HEK293 (cell line): ENCODE measurements at regions not wholly inside any gene's neighbourhood (a gene's known extent, or its start where the extent isn't known, plus 50 kb on each side); places are given as distances from the start of the nearest gene placed in this dataset.

Experiments used
- CTCF ChIA-PET: fragments of 350-600 bp; formaldehyde crosslinking; extraction: SDS; loops from one replicate; lab custom pipeline; 2021; ENCODE audit warnings: antibody characterized with exemption; lab: Yijun Ruan, JAX
- POLR2A ChIA-PET: fragments of 300-600 bp; formaldehyde crosslinking; extraction: SDS; loops from one replicate; lab custom pipeline; 2020; ENCODE audit warnings: antibody characterized with exemption, inconsistent platforms; lab: Yijun Ruan, JAX
- H3K27ac ChIP-seq: fragments of 200-500 bp; sonication (Bioruptor generic); 2 replicates; pipeline ENCODE4 v1.5.1; 2014; ENCODE audit warnings: low read depth, low read length, control low read depth, inconsistent platforms; ENCODE audit errors: extremely low read depth
- H3K36me3 ChIP-seq, 2 experiments: fragments of 200-500 bp in 1 of 2; sonication (Bioruptor generic) in 1 of 2; 1 replicate in 1 of 2; 2 replicates in 1 of 2; pipeline ENCODE4 v1.5.1; 2014 to 2017; ENCODE audit warnings: inconsistent platforms in 2 of 2, low read length in 2 of 2; ENCODE audit not compliant: control insufficient read depth in 2 of 2, insufficient read depth in 1 of 2
- H3K4me1 ChIP-seq: fragments of 200-500 bp; sonication (Bioruptor generic); 2 replicates; pipeline ENCODE4 v1.5.1; 2014; ENCODE audit warnings: mild to moderate bottlenecking, low read length, inconsistent platforms; ENCODE audit not compliant: control insufficient read depth, insufficient read depth
- H3K4me3 ChIP-seq: 2 replicates; pipeline ENCODE4 v1.5.1; 2011; ENCODE audit warnings: low read depth, mild to moderate bottlenecking, control low read depth, low read length, moderate library complexity
- H3K9me3 ChIP-seq: fragments of 200-500 bp; sonication (Bioruptor generic); 2 replicates; pipeline ENCODE4 v1.5.1; 2014; ENCODE audit warnings: low read depth, low read length, inconsistent platforms; ENCODE audit not compliant: control insufficient read depth, insufficient read depth
- GLI4 ChIP-seq: fragments of 450-650 bp; formaldehyde crosslinking; IDR thresholded peaks from 2 replicates; pipeline ENCODE4 v1.5.1; 2016; ENCODE audit warnings: missing biosample characterization, missing genetic modification characterization
- SALL2 ChIP-seq: fragments of 450-650 bp; formaldehyde crosslinking; IDR thresholded peaks from 2 replicates; pipeline ENCODE4 v1.5.0; 2017; ENCODE audit warnings: missing biosample characterization, mild to moderate bottlenecking, missing genetic modification characterization, borderline replicate concordance
- ZFHX2 ChIP-seq: fragments of 450-650 bp; formaldehyde crosslinking; conservative IDR thresholded peaks from 2 replicates; pipeline ENCODE4 v1.5.1; 2016; ENCODE audit warnings: missing biosample characterization, missing genetic modification characterization
- ZNF114 ChIP-seq: fragments of 450-650 bp; formaldehyde crosslinking; IDR thresholded peaks from 2 replicates; pipeline ENCODE4 v1.5.0; 2017; ENCODE audit warnings: missing biosample characterization, missing genetic modification characterization
- ZNF148 ChIP-seq: fragments of 450-650 bp; formaldehyde crosslinking; IDR thresholded peaks from 2 replicates; pipeline ENCODE4 v1.5.0; 2017; ENCODE audit warnings: missing biosample characterization, missing genetic modification characterization, borderline replicate concordance
- ZNF221 ChIP-seq: fragments of 450-650 bp; formaldehyde crosslinking; IDR thresholded peaks from 2 replicates; pipeline ENCODE4 v1.5.1; 2017; ENCODE audit warnings: missing biosample characterization, missing genetic modification characterization, borderline replicate concordance
- ZNF280D ChIP-seq: fragments of 450-650 bp; formaldehyde crosslinking; IDR thresholded peaks from 2 replicates; pipeline ENCODE4 v1.5.1; 2016; ENCODE audit warnings: missing biosample characterization, missing genetic modification characterization
- ZNF37A ChIP-seq: fragments of 450-650 bp; IDR thresholded peaks from 2 replicates; pipeline ENCODE4 v1.5.1; 2018; ENCODE audit warnings: missing biosample characterization, missing genetic modification characterization
- ZNF398 ChIP-seq: fragments of 450-650 bp; formaldehyde crosslinking; IDR thresholded peaks from 2 replicates; pipeline ENCODE4 v1.5.1; 2017; ENCODE audit warnings: missing biosample characterization, missing genetic modification characterization
- ZNF514 ChIP-seq: fragments of 450-650 bp; formaldehyde crosslinking; IDR thresholded peaks from 2 replicates; pipeline ENCODE4 v1.5.1; 2016; ENCODE audit warnings: missing biosample characterization, missing genetic modification characterization
- ZNF521 ChIP-seq: fragments of 450-650 bp; formaldehyde crosslinking; IDR thresholded peaks from 2 replicates; pipeline ENCODE4 v1.5.1; 2017; ENCODE audit warnings: missing biosample characterization, mild to moderate bottlenecking, missing genetic modification characterization
- ZNF548 ChIP-seq: fragments of 450-650 bp; formaldehyde crosslinking; IDR thresholded peaks from 2 replicates; pipeline ENCODE4 v1.5.1; 2016; ENCODE audit warnings: missing biosample characterization, missing genetic modification characterization
- ZNF571 ChIP-seq: fragments of 450-650 bp; formaldehyde crosslinking; IDR thresholded peaks from 2 replicates; pipeline ENCODE4 v1.5.0; 2017; ENCODE audit warnings: missing biosample characterization, missing genetic modification characterization
- ZNF658 ChIP-seq: fragments of 450-650 bp; formaldehyde crosslinking; IDR thresholded peaks from 2 replicates; pipeline ENCODE4; 2016; ENCODE audit warnings: missing biosample characterization, missing genetic modification characterization
- ZNF660 ChIP-seq: fragments of 450-650 bp; IDR thresholded peaks from 2 replicates; pipeline ENCODE4 v1.5.1; 2018; ENCODE audit warnings: missing biosample characterization, mild to moderate bottlenecking, missing genetic modification characterization
- ZNF707 ChIP-seq: fragments of 450-650 bp; formaldehyde crosslinking; IDR thresholded peaks from 2 replicates; pipeline ENCODE4 v1.5.1; 2016; ENCODE audit warnings: missing biosample characterization, missing genetic modification characterization
- TF ChIP-seq, protein P1 (sequence below): fragments of 450-650 bp; formaldehyde crosslinking; IDR thresholded peaks from 2 replicates; pipeline ENCODE4 v1.5.1; 2017; ENCODE audit warnings: missing biosample characterization, mild to moderate bottlenecking, missing genetic modification characterization, moderate library complexity
- TF ChIP-seq, protein P2 (sequence below): fragments of 450-650 bp; formaldehyde crosslinking; IDR thresholded peaks from 2 replicates; pipeline ENCODE4 v1.5.1; 2016; ENCODE audit warnings: missing biosample characterization, missing genetic modification characterization

GRCh38 chr16:86165479-86165878 is 266.5 kb downstream of the IRF8 start:
- Histone ChIP-seq H3K27ac (no peak overlapping the region), H3K36me3 (no peaks in the 10 kb centered on the region), H3K4me1 (no peaks in the 10 kb centered on the region), H3K9me3 (no peaks in the 10 kb centered on the region), H3K4me3 (no peak overlapping the region)
- ChIA-PET POLR2A (no interaction called here), CTCF (no interaction called here)
- TF ChIP-seq ZNF114 (tag by site-specific recombination) (no peak), ZNF707 (peak; percentile 88)

DNA sequence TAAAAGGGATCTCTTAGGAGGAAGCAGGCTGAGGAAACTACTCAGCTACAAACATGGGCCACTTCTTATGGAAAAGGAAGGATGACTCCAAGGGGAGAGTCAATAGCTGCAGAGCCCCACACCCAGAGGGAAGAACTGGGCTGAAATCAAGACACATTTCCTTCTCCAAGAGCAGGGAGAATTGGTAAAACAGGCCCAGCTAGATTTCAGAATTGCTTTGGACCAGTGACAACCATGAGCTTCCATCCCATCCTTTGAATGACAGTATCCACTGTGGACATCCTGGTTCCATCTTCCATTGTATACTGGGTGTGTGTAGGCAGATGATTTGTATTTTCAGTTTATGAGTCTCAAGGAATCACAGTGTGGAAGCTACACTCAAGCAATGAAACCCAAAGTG is 267.5 kb downstream of the IRF8 start:
- POLR2A ChIA-PET, result interaction anchor here (0.5 kb wide), 1 partner anchor 965 kb away, joined by 3 read pairs; no protein-coding TSS in a partner anchor
- Histone ChIP-seq H3K27ac (no peak overlapping the region), H3K4me1 (no peaks in the 10 kb centered on the region), H3K9me3 (no peaks in the 10 kb centered on the region), H3K36me3 (no peaks in the 10 kb centered on the region), H3K4me3 (no peak overlapping the region)
- CTCF ChIA-PET, result interaction anchor here (1.0 kb wide), 1 partner anchor 345 kb away, joined by 3 read pairs; no protein-coding TSS in a partner anchor
- no peak for TF ChIP-seq ZNF148 (tag by site-specific recombination)
- no peak for TF ChIP-seq ZNF660 (tag by site-specific recombination)

- ChIA-PET CTCF (interaction anchor here (0.6 kb wide), 1 partner anchor 220 kb away, joined by 3 read pairs; no protein-coding TSS in a partner anchor), POLR2A (interaction anchor here (0.6 kb wide), 1 partner anchor 38 kb away, joined by 3 read pairs; no protein-coding TSS in a partner anchor)
- H3K36me3 ChIP-seq, result no peaks in the 10 kb centered on the region
- H3K4me3 ChIP-seq, result no peak overlapping the region
- no peaks in the 10 kb centered on the region for H3K4me1 ChIP-seq
- no peaks in the 10 kb centered on the region for H3K9me3 ChIP-seq
- no peak overlapping the region for H3K27ac ChIP-seq
- TF ChIP-seq GLI4 (no peak), ZNF521 (tag by site-specific recombination) (no peak), ZNF514 (tag by site-specific recombination) (no peak), ZNF548 (tag by site-specific recombination) (no peak), ZNF658 (tag by site-specific recombination) (no peak), ZNF221 (no peak), SALL2 (no peak), ZNF571 (tag by site-specific recombination) (no peak), ZNF280D (tag by site-specific recombination) (no peak), ZNF37A (tag by site-specific recombination) (no peak), ZNF398 (tag by site-specific recombination) (no peak), ZFHX2 (tag by site-specific recombination) (no peak)
- TF ChIP-seq, protein P1, sequence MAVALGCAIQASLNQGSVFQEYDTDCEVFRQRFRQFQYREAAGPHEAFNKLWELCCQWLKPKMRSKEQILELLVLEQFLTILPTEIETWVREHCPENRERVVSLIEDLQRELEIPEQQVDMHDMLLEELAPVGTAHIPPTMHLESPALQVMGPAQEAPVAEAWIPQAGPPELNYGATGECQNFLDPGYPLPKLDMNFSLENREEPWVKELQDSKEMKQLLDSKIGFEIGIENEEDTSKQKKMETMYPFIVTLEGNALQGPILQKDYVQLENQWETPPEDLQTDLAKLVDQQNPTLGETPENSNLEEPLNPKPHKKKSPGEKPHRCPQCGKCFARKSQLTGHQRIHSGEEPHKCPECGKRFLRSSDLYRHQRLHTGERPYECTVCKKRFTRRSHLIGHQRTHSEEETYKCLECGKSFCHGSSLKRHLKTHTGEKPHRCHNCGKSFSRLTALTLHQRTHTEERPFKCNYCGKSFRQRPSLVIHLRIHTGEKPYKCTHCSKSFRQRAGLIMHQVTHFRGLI, result no peak
- TF ChIP-seq, protein P2, sequence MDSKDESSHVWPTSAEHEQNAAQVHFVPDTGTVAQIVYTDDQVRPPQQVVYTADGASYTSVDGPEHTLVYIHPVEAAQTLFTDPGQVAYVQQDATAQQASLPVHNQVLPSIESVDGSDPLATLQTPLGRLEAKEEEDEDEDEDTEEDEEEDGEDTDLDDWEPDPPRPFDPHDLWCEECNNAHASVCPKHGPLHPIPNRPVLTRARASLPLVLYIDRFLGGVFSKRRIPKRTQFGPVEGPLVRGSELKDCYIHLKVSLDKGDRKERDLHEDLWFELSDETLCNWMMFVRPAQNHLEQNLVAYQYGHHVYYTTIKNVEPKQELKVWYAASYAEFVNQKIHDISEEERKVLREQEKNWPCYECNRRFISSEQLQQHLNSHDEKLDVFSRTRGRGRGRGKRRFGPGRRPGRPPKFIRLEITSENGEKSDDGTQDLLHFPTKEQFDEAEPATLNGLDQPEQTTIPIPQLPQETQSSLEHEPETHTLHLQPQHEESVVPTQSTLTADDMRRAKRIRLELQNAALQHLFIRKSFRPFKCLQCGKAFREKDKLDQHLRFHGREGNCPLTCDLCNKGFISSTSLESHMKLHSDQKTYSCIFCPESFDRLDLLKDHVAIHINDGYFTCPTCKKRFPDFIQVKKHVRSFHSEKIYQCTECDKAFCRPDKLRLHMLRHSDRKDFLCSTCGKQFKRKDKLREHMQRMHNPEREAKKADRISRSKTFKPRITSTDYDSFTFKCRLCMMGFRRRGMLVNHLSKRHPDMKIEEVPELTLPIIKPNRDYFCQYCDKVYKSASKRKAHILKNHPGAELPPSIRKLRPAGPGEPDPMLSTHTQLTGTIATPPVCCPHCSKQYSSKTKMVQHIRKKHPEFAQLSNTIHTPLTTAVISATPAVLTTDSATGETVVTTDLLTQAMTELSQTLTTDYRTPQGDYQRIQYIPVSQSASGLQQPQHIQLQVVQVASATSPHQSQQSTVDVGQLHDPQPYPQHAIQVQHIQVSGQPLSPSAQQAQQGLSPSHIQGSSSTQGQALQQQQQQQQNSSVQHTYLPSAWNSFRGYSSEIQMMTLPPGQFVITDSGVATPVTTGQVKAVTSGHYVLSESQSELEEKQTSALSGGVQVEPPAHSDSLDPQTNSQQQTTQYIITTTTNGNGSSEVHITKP (tag by site-specific recombination), result no peak
These were observed 268.1 kb downstream of the IRF8 start for GRCh38 chr16:86167061-86167460.
